IMR-90 (cell line): ENCODE measurements at regions not wholly inside any gene's neighbourhood (a gene's known extent, or its start where the extent isn't known, plus 50 kb on each side); places are given as distances from the start of the nearest gene placed in this dataset.
"Not testable (repeated sequence)": the region's sequence is repeated elsewhere in the genome, so short reads cannot be mapped to it uniquely, and the experiment has no call there.

ENCODE experiments used
- ATAC-seq: fragments of 200-7000 bp; cut with Tn5 transposase; 2 replicates; pipeline ENCODE4 v1.9.1; 2020; ENCODE audit warnings: low read depth, mild to moderate bottlenecking, moderate library complexity
- BruUV-seq: library from RNA; stranded (reverse); fragments of 400-500 nt; replicated peaks from 2 replicates; lab custom pipeline; 2021; lab: Mats Ljungman, UMichigan
- CTCF ChIA-PET: fragments of 300-600 bp; formaldehyde crosslinking; extraction: SDS; loops from one replicate; lab custom pipeline; 2021; ENCODE audit warnings: antibody characterized with exemption; lab: Yijun Ruan, JAX
- POLR2A ChIA-PET: fragments of 300-600 bp; sonication (Branson Sonifier 250); formaldehyde crosslinking; loops from one replicate; lab custom pipeline; 2022; ENCODE audit warnings: antibody characterized with exemption; ENCODE audit not compliant: unreplicated experiment; lab: Charles Lee
- DNase-seq: peaks from one replicate; pipeline ENCODE4 v3.0.0; 2013
- H2AFZ ChIP-seq: replicated peaks from 2 replicates; pipeline ENCODE3; 2013; ENCODE audit warnings: low read length, mild to moderate bottlenecking; ENCODE audit not compliant: poor library complexity
- H2AK5ac ChIP-seq: 2 replicates; pipeline ENCODE4 v1.6.1; 2013; ENCODE audit warnings: low read depth, low read length, inconsistent platforms
- H2AK9ac ChIP-seq: replicated peaks from 2 replicates; pipeline ENCODE3; 2013; ENCODE audit warnings: mild to moderate bottlenecking, low read depth, low read length, moderate library complexity; ENCODE audit not compliant: poor library complexity
- H2BK120ac ChIP-seq: 2 replicates; pipeline ENCODE4 v1.6.1; 2013; ENCODE audit warnings: low read depth, low read length, inconsistent platforms
- H2BK15ac ChIP-seq: 3 replicates; pipeline ENCODE4 v1.6.1; 2013; ENCODE audit warnings: low read depth, low read length, inconsistent platforms
- H2BK20ac ChIP-seq: 2 replicates; pipeline ENCODE4 v1.6.1; 2013; ENCODE audit warnings: low read depth, mild to moderate bottlenecking, inconsistent platforms, low read length, moderate library complexity
- H2BK5ac ChIP-seq: 2 replicates; pipeline ENCODE4 v1.6.1; 2013; ENCODE audit warnings: mild to moderate bottlenecking, low read depth, low read length, inconsistent platforms; ENCODE audit not compliant: poor library complexity, severe bottlenecking
- H3K14ac ChIP-seq: replicated peaks from 2 replicates; pipeline ENCODE4 v1.6.1; 2013; ENCODE audit warnings: low read depth, low read length, inconsistent platforms
- H3K18ac ChIP-seq: 2 replicates; pipeline ENCODE4 v1.6.1; 2013; ENCODE audit warnings: low read depth, low read length, control low read depth
- H3K23ac ChIP-seq: 2 replicates; pipeline ENCODE4 v1.6.1; 2013; ENCODE audit warnings: low read depth, low read length, inconsistent platforms
- H3K27ac ChIP-seq: 2 replicates; pipeline ENCODE4 v1.5.1; 2013; ENCODE audit warnings: mild to moderate bottlenecking, control low read depth, low read length; ENCODE audit not compliant: insufficient read depth
- H3K27me3 ChIP-seq: 2 replicates; pipeline ENCODE4 v1.6.1; 2013; ENCODE audit warnings: low read length; ENCODE audit not compliant: control insufficient read depth, insufficient read depth
- H3K36me3 ChIP-seq: 2 replicates; pipeline ENCODE4 v1.6.1; 2013; ENCODE audit warnings: low read length, mixed read lengths; ENCODE audit not compliant: control insufficient read depth, insufficient read depth
- H3K4ac ChIP-seq: 2 replicates; pipeline ENCODE4 v1.6.1; 2013; ENCODE audit warnings: low read depth, low read length, inconsistent platforms
- H3K4me1 ChIP-seq: 2 replicates; pipeline ENCODE4 v1.6.1; 2013; ENCODE audit warnings: low read length, mixed read lengths; ENCODE audit not compliant: control insufficient read depth, insufficient read depth
- H3K4me2 ChIP-seq: 2 replicates; pipeline ENCODE4 v1.6.1; 2013; ENCODE audit warnings: low read depth, mild to moderate bottlenecking, control low read depth, low read length, moderate library complexity
- H3K4me3 ChIP-seq: 2 replicates; pipeline ENCODE4 v1.5.1; 2013; ENCODE audit warnings: low read depth, mild to moderate bottlenecking, control low read depth, low read length, moderate library complexity; ENCODE audit not compliant: insufficient read depth
- H3K56ac ChIP-seq: 2 replicates; pipeline ENCODE4 v1.6.1; 2013; ENCODE audit warnings: low read length, inconsistent platforms; ENCODE audit not compliant: insufficient read depth; ENCODE audit errors: extremely low read depth
- H3K79me1 ChIP-seq, 2 experiments: 2 replicates each; pipeline ENCODE4 v1.6.1; 2013; ENCODE audit warnings: low read length in 2 of 2, inconsistent platforms in 1 of 2, low read depth in 1 of 2
- H3K9ac ChIP-seq: 2 replicates; pipeline ENCODE4 v1.6.1; 2013; ENCODE audit warnings: low read depth, low read length, control low read depth
- H3K9me1 ChIP-seq: 2 replicates; pipeline ENCODE4 v1.6.1; 2013; ENCODE audit warnings: low read length, inconsistent platforms; ENCODE audit not compliant: insufficient read depth
- H3K9me3 ChIP-seq: 2 replicates; pipeline ENCODE4 v1.6.1; 2013; ENCODE audit warnings: low read length; ENCODE audit not compliant: control insufficient read depth, insufficient read depth
- H4K20me1 ChIP-seq: 2 replicates; pipeline ENCODE4 v1.6.1; 2013; ENCODE audit warnings: low read length, inconsistent platforms; ENCODE audit not compliant: insufficient read depth
- H4K5ac ChIP-seq: 2 replicates; pipeline ENCODE4 v1.6.1; 2013; ENCODE audit warnings: mild to moderate bottlenecking, low read depth, low read length, control low read depth
- H4K8ac ChIP-seq, 2 experiments: 2 replicates each; pipeline ENCODE4 v1.6.1; 2013; ENCODE audit warnings: low read depth in 2 of 2, low read length in 2 of 2, control low read depth in 1 of 2, inconsistent platforms in 1 of 2
- H4K91ac ChIP-seq: 2 replicates; pipeline ENCODE4 v1.6.1; 2013; ENCODE audit warnings: low read depth, low read length, inconsistent platforms; ENCODE audit not compliant: insufficient read depth
- WGBS, 2 experiments: methylation state at CpG; one replicate each; pipeline versions ENCODE4 v1.1.5 to v1.1.7; 2013; ENCODE audit warnings: missing lambda C conversion rate in 2 of 2; ENCODE audit not compliant: insufficient read length in 1 of 2; ENCODE audit errors: extremely low coverage in 2 of 2; 5-methylcytosine and 5-hydroxymethylcytosine counted together
- dilution Hi-C: fragments of 300-500 bp; cut with HindIII; formaldehyde crosslinking; loops from one replicate; pipeline ENCODE4 v1.14.3; 2018; ENCODE audit warnings: low sequenced_read_pairs; ENCODE audit not compliant: unreplicated experiment
- in situ Hi-C: fragments of 300-500 bp; cut with MboI; formaldehyde crosslinking; loops from 3 replicates; pipeline ENCODE4 v1.14.3; 2019; ENCODE audit warnings: low sequenced_read_pairs, inconsistent platforms, mixed read lengths
- intact Hi-C: fragments of 100-400 bp; cut with micrococcal nuclease; formaldehyde crosslinking; loops from 2 replicates; pipeline ENCODE4 v1.10.0; 2022

DNA sequence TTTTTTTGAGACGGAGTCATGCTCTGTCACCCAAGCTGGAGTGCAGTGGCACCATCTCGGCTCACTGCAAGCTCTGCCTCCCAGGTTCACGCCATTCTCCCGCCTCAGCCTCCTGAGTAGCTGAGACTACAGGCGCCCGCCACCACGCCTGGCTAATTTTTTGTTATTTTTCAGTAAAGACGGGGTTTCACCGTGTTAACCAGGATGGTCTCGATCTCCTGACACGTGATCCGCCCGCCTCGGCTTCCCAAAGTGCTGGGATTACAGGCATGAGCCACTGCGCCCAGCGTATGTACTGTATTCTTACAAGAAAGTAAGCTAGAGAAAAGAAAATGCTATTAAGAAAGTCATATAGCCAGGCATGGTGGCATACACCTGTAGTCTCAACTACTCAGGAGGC is 84.8 kb upstream of the CMC1 start:
- intact Hi-C loops, H3K9ac ChIP-seq, H4K20me1 ChIP-seq, H4K91ac ChIP-seq, H3K36me3 ChIP-seq, H3K79me1 ChIP-seq, H4K5ac ChIP-seq, H2BK15ac ChIP-seq, H3K9me1 ChIP-seq, H2AK9ac ChIP-seq, H3K27ac ChIP-seq, in situ Hi-C loops, H2BK5ac ChIP-seq, DNase-seq, ATAC-seq, BruUV-seq, dilution Hi-C loops, H3K4me2 ChIP-seq, H3K4me1 ChIP-seq, H3K27me3 ChIP-seq, H2BK120ac ChIP-seq, H3K9me3 ChIP-seq, H3K4ac ChIP-seq, H2AFZ ChIP-seq, CTCF ChIA-PET, H3K4me3 ChIP-seq, H2BK20ac ChIP-seq, H3K56ac ChIP-seq, H3K23ac ChIP-seq, H4K8ac ChIP-seq, H2AK5ac ChIP-seq, H3K18ac ChIP-seq, H3K14ac ChIP-seq, POLR2A ChIA-PET: not testable (repeated sequence)
- 89% methylated on average over 3 of the region's 16 CpGs; no CpG with 5 or more reads in 1 of the 2 experiments for WGBS, 2 experiments
